SK-N-SH (cell line): ENCODE measurements at regions not wholly inside any gene's neighbourhood (a gene's known extent, or its start where the extent isn't known, plus 50 kb on each side); places are given as distances from the start of the nearest gene placed in this dataset.

Experiments
- CTCF ChIA-PET: fragments of 300-600, 350-600 bp; formaldehyde crosslinking; extraction: SDS; loops from one replicate; lab custom pipeline; 2021; lab: Yijun Ruan, JAX
- POLR2A ChIA-PET: fragments of 350-600 bp; sonication (Branson Sonifier 250); formaldehyde crosslinking; extraction: SDS; loops from one replicate; lab custom pipeline; 2020; ENCODE audit warnings: antibody characterized with exemption, inconsistent platforms; lab: Yijun Ruan, JAX
- DNase-seq: peaks from one replicate; pipeline ENCODE4 v3.0.0; 2012
- H2AFZ ChIP-seq: fragments of 200-600 bp; sonication (generic); 2 replicates; pipeline ENCODE4 v1.8.1; 2016; ENCODE audit warnings: antibody characterized with exemption, mild to moderate bottlenecking, low read depth
- H3F3A ChIP-seq: fragments of 200-600 bp; sonication (generic); replicated peaks from 2 replicates; pipeline ENCODE3; 2016; ENCODE audit warnings: antibody characterized with exemption, mild to moderate bottlenecking; ENCODE audit not compliant: insufficient read depth
- H3K27ac ChIP-seq, 2 experiments: fragments of 200-500 bp in 1 of 2; fragments of 200-600 bp in 1 of 2; sonication (Bioruptor generic) in 1 of 2; sonication (generic), shearing (Covaris generic) in 1 of 2; 2 replicates each; pipeline versions ENCODE4 v1.5.1 to v1.6.1; 2014 to 2016; ENCODE audit warnings: low read depth in 2 of 2, inconsistent platforms in 1 of 2, low read length in 1 of 2, mild to moderate bottlenecking in 1 of 2, mixed read lengths in 1 of 2
- H3K27me3 ChIP-seq: fragments of 200-600 bp; sonication (generic), shearing (Covaris generic); 2 replicates; pipeline ENCODE4 v1.6.1; 2016; ENCODE audit warnings: mixed run types; ENCODE audit not compliant: insufficient read depth
- H3K36me3 ChIP-seq, 2 experiments: fragments of 200-500 bp in 1 of 2; fragments of 200-600 bp in 1 of 2; sonication (Bioruptor generic) in 1 of 2; sonication (generic) in 1 of 2; replicated peaks in 1 of 2; 2 replicates each; pipeline versions ENCODE3 to v1.5.1; 2014 to 2016; ENCODE audit warnings: low read length in 1 of 2, mild to moderate bottlenecking in 1 of 2; ENCODE audit not compliant: insufficient read depth in 2 of 2, control insufficient read depth in 1 of 2
- H3K4me1 ChIP-seq, 2 experiments: fragments of 200-500 bp in 1 of 2; fragments of 200-600 bp in 1 of 2; sonication (Bioruptor generic) in 1 of 2; sonication (generic), shearing (Covaris generic) in 1 of 2; 2 replicates each; pipeline versions ENCODE4 v1.5.1 to v1.6.1; 2014 to 2016; ENCODE audit warnings: low read depth in 1 of 2, low read length in 1 of 2, mixed run types in 1 of 2; ENCODE audit not compliant: insufficient read depth in 2 of 2, control insufficient read depth in 1 of 2
- H3K4me2 ChIP-seq: fragments of 200-600 bp; sonication (generic), shearing (Covaris generic); 2 replicates; pipeline ENCODE4 v1.6.1; 2017; ENCODE audit warnings: mixed run types
- H3K4me3 ChIP-seq, 2 experiments: fragments of 200-500 bp in 1 of 2; fragments of 200-600 bp in 1 of 2; sonication (Bioruptor generic) in 1 of 2; sonication (generic), shearing (Covaris generic) in 1 of 2; 2 replicates each; pipeline versions ENCODE4 v1.5.1 to v1.8.1; 2014 to 2016; ENCODE audit warnings: low read depth in 2 of 2, inconsistent platforms in 1 of 2, low read length in 1 of 2, mild to moderate bottlenecking in 1 of 2, mixed read lengths in 1 of 2, moderate library complexity in 1 of 2
- H3K79me2 ChIP-seq: fragments of 200-600 bp; sonication (generic); 2 replicates; pipeline ENCODE4 v1.8.1; 2017; ENCODE audit warnings: mild to moderate bottlenecking; ENCODE audit not compliant: insufficient read depth
- H3K9ac ChIP-seq: fragments of 200-600 bp; sonication (generic); 2 replicates; pipeline ENCODE4 v1.6.1; 2017; ENCODE audit warnings: mixed run types
- H3K9me2 ChIP-seq: fragments of 200-600 bp; sonication (generic); 2 replicates; pipeline ENCODE4 v1.6.1; 2017; ENCODE audit warnings: mixed run types
- H3K9me3 ChIP-seq: fragments of 200-600 bp; sonication (generic); 2 replicates; pipeline ENCODE4 v1.6.1; 2017; ENCODE audit warnings: mixed run types, mild to moderate bottlenecking, moderate library complexity
- H4K20me1 ChIP-seq: fragments of 200-600 bp; sonication (generic); 2 replicates; pipeline ENCODE4 v1.6.1; 2017; ENCODE audit warnings: mild to moderate bottlenecking, mixed run types; ENCODE audit not compliant: insufficient read depth
- CTCF ChIP-seq: fragments of 200-600 bp; sonication (generic); IDR thresholded peaks from 2 replicates; pipeline ENCODE4 v1.6.1; 2017; ENCODE audit warnings: antibody characterized with exemption, mild to moderate bottlenecking, moderate library complexity
- ELF1 ChIP-seq: IDR thresholded peaks from 2 replicates; pipeline ENCODE4 v1.4.0; 2012
- EP300 ChIP-seq, 2 experiments: IDR thresholded peaks; 2 replicates each; pipeline versions ENCODE4 v1.4.0 to v1.6.1; 2012; ENCODE audit warnings: borderline replicate concordance in 1 of 2, low read depth in 1 of 2, low read length in 1 of 2
- EZH2phosphoT487 ChIP-seq: fragments of 200-600 bp; sonication (generic); IDR thresholded peaks from 2 replicates; pipeline ENCODE4 v1.6.1; 2017; ENCODE audit warnings: low read depth, mixed run types, mild to moderate bottlenecking, antibody characterized with exemption, moderate library complexity, borderline replicate concordance
- FOSL2 ChIP-seq: IDR thresholded peaks from 2 replicates; pipeline ENCODE4 v1.4.0; 2012; ENCODE audit warnings: low read depth, mild to moderate bottlenecking, moderate library complexity, borderline replicate concordance
- GABPA ChIP-seq: IDR thresholded peaks from 2 replicates; pipeline ENCODE4 v1.4.0; 2012; ENCODE audit warnings: low read depth, mild to moderate bottlenecking
- GATA2 ChIP-seq: sonication (generic); formaldehyde crosslinking; IDR thresholded peaks from 2 replicates; pipeline ENCODE4 v1.5.0; 2020; ENCODE audit warnings: mild to moderate bottlenecking, missing genetic modification reagents
- MEF2A ChIP-seq: IDR thresholded peaks from 2 replicates; pipeline ENCODE4 v1.4.0; 2012; ENCODE audit warnings: low read depth, borderline replicate concordance
- NFIC ChIP-seq: IDR thresholded peaks from 2 replicates; pipeline ENCODE4 v1.4.0; 2012; ENCODE audit warnings: borderline replicate concordance
- NRF1 ChIP-seq: IDR thresholded peaks from 2 replicates; pipeline ENCODE4 v1.6.1; 2012; ENCODE audit warnings: low read depth, mild to moderate bottlenecking, low read length
- POLR2AphosphoS5 ChIP-seq: IDR thresholded peaks from 2 replicates; pipeline ENCODE4 v1.6.1; 2012; ENCODE audit warnings: low read depth, low read length
- RAD21 ChIP-seq: IDR thresholded peaks from 2 replicates; pipeline ENCODE4 v1.6.1; 2012; ENCODE audit warnings: mild to moderate bottlenecking, low read length
- RCOR1 ChIP-seq: fragments of 150-350 bp; IDR thresholded peaks from 2 replicates; pipeline ENCODE4 v1.6.1; 2017; ENCODE audit warnings: antibody characterized with exemption, low read length
- REST ChIP-seq: IDR thresholded peaks from 2 replicates; pipeline ENCODE4 v1.6.1; 2012; ENCODE audit warnings: mild to moderate bottlenecking, low read depth, low read length, moderate library complexity
- SIN3A ChIP-seq: IDR thresholded peaks from 2 replicates; pipeline ENCODE4 v1.6.1; 2012; ENCODE audit warnings: low read depth, mild to moderate bottlenecking, low read length, moderate library complexity, borderline replicate concordance
- USF1 ChIP-seq: IDR thresholded peaks from 2 replicates; pipeline ENCODE4 v1.4.0; 2012; ENCODE audit warnings: low read depth, borderline replicate concordance
- USF2 ChIP-seq: fragments of 150-350 bp; IDR thresholded peaks from 2 replicates; pipeline ENCODE4 v1.6.1; 2017; ENCODE audit warnings: antibody characterized with exemption, low read length, low read depth, borderline replicate concordance
- YY1 ChIP-seq: IDR thresholded peaks from 2 replicates; pipeline ENCODE4 v1.4.0; 2012; ENCODE audit warnings: low read depth, mild to moderate bottlenecking
- ZBTB33 ChIP-seq: IDR thresholded peaks from 2 replicates; pipeline ENCODE4 v1.4.0; 2012; ENCODE audit warnings: low read depth, borderline replicate concordance
- WGBS: methylation state at CpG from one replicate; pipeline ENCODE4 v1.1.6; 2017; ENCODE audit warnings: low lambda C conversion rate; 5-methylcytosine and 5-hydroxymethylcytosine counted together

- TF ChIP-seq SIN3A (no peak), ELF1 (no peak), GABPA (no peak), GATA2 (CRISPR knock-in tag) (no peak), MEF2A (no peak), RAD21 (no peak), USF2 (no peak), REST (no peak), EP300 (IDR thresholded peaks at IDR 0.05; ENCODE audit: borderline replicate concordance in 1 of 2, low read depth in 1 of 2, low read length in 1 of 2) (no peak), NFIC (no peak), RCOR1 (no peak), EZH2phosphoT487 (no peak), ZBTB33 (no peak), POLR2AphosphoS5 (no peak), NRF1 (no peak), FOSL2 (no peak), CTCF (no peak), YY1 (no peak), USF1 (no peak)
- TF ChIP-seq, all 33 proteins: peak for 0
- POLR2A ChIA-PET = no interaction called here
- CTCF ChIA-PET = no interaction called here
- no peak overlapping the region for H2AFZ ChIP-seq
- H4K20me1 ChIP-seq = no peaks in the 10 kb centered on the region
- H3K27ac ChIP-seq = no peak overlapping the region
- no peaks in the 10 kb centered on the region for H3K9me2 ChIP-seq
- H3K36me3 ChIP-seq = no peaks in the 10 kb centered on the region
- H3K79me2 ChIP-seq = no peaks in the 10 kb centered on the region
- H3F3A ChIP-seq = no peaks in the 10 kb centered on the region
- no peak overlapping the region for H3K4me2 ChIP-seq
- 62% methylated on average over 3 of the region's 3 CpGs for WGBS
- no peak for DNase-seq
- H3K9me3 ChIP-seq = no peaks in the 10 kb centered on the region
- H3K4me1 ChIP-seq = peaks cover 0 to 2% of the 10 kb centered on the region in 2 experiments; a peak in 1 of 4 replicates
- no peaks in the 10 kb centered on the region for H3K27me3 ChIP-seq
- H3K4me3 ChIP-seq = no peak overlapping the region
- no peak overlapping the region for H3K9ac ChIP-seq
These were observed 305.8 kb upstream of the SYNCRIP start for GRCh38 chr6:85948481-85948880.
